ENCODE measurements at regions not wholly inside any gene's neighbourhood (a gene's known extent, or its start where the extent isn't known, plus 50 kb on each side); places are given as distances from the start of the nearest gene placed in this dataset.

DNA sequence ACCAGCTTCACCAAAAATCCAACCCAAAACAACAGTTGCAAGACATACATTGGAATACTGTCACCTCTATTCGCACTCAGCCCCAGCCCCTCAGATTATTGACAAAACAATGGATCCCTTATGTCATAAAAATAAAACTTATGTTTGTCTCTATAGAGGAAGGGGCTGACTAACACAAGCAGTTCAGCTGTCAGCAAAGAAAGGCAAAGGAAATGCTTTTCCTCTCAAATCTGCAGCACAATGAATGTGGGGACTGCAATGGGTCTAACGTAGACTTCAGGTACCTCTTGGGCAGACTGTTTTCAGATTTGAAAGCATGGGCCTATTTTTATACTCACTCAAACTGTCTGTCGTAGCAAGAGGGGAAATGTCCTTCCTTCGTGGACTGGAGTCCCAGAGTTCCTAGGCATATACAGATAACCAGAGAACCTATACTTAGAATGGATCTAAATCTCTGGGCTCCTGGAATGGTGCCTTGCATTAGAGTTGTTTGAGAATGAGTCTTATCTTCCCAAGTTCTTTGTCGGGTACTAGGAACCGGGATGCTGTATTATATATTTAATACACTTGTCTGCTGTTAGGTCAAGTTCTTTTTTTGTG is 307.7 kb upstream of the DDX53 start:
- Histone ChIP-seq H3K4me1 (no peaks in the 10 kb centered on the region), H3K27me3 (replicated peaks; ENCODE audit: control insufficient read depth, insufficient read depth, low read length) (no peaks in the 10 kb centered on the region), H3K36me3 (ENCODE audit: control insufficient read depth, insufficient read depth, low read length) (no peaks in the 10 kb centered on the region), H3K4me3 (ENCODE audit: low read depth, low read length) (no peak overlapping the region), H3K9me3 (no peaks in the 10 kb centered on the region)
- peaks cover 6% of the 10 kb centered on the region for H3K27me3 Mint-ChIP-seq (ENCODE audit: insufficient read depth, unreplicated experiment)
- CTCF ChIA-PET: no interaction called here
- no TSS peak for BruUV-seq (replicated peaks)
- TF ChIP-seq CTCF (IDR thresholded peaks at IDR 0.05; ENCODE audit: insufficient read depth in 1 of 2, low read depth in 1 of 2, low read length in 1 of 2, severe bottlenecking in 1 of 2, unreplicated experiment in 1 of 2): no peak
- no peaks in the 10 kb centered on the region for H3K9me3 Mint-ChIP-seq (ENCODE audit: unreplicated experiment)
- no peak overlapping the region for H3K4me3 Mint-ChIP-seq (ENCODE audit: unreplicated experiment)
- no peaks in the 10 kb centered on the region for H3K4me1 Mint-ChIP-seq (ENCODE audit: low read depth, unreplicated experiment)
- DNase-seq: no peak
- no peaks in the 10 kb centered on the region for H3K36me3 Mint-ChIP-seq (ENCODE audit: insufficient read depth, unreplicated experiment)
- POLR2A ChIA-PET: no interaction called here
- intact Hi-C loops (cut with micrococcal nuclease; ENCODE audit: unreplicated experiment): no loop called here
- no peak overlapping the region for H3K27ac Mint-ChIP-seq (ENCODE audit: unreplicated experiment)

DNA sequence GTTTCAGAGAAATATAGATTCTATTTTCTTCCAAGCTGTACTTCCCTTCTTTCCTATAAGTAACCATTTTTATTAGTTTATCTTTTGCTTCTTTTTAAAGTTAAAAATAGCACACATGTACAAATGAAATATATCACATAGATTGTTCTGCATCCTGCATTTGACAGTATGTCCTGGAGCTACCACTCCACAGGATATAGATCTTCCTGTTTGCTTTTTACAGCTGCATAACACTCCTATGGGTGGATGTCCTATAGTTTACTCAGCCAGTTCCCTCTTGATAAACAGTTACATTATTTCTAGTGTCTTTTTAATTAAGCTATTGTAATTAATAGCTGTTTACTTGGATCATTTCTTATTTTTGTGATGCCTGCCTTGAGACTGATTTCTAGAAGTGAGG is 301.6 kb upstream of the DDX53 start:
- Mint-ChIP-seq H3K27me3 (ENCODE audit: insufficient read depth, unreplicated experiment) (peaks cover 2% of the 10 kb centered on the region), H3K27ac (ENCODE audit: unreplicated experiment) (no peak overlapping the region), H3K4me3 (ENCODE audit: unreplicated experiment) (no peak overlapping the region), H3K9me3 (ENCODE audit: unreplicated experiment) (no peaks in the 10 kb centered on the region), H3K36me3 (ENCODE audit: insufficient read depth, unreplicated experiment) (no peaks in the 10 kb centered on the region), H3K4me1 (ENCODE audit: low read depth, unreplicated experiment) (no peaks in the 10 kb centered on the region)
- Histone ChIP-seq H3K9me3 (no peaks in the 10 kb centered on the region), H3K4me1 (no peaks in the 10 kb centered on the region), H3K27me3 (replicated peaks; ENCODE audit: control insufficient read depth, insufficient read depth, low read length) (no peaks in the 10 kb centered on the region), H3K36me3 (ENCODE audit: control insufficient read depth, insufficient read depth, low read length) (no peaks in the 10 kb centered on the region), H3K4me3 (ENCODE audit: low read depth, low read length) (no peak overlapping the region)
- ChIA-PET CTCF (no interaction called here), POLR2A (no interaction called here)
- no peak for DNase-seq
- no TSS peak for BruUV-seq (replicated peaks)
- intact Hi-C loops (cut with micrococcal nuclease; ENCODE audit: unreplicated experiment): no loop called here
- TF ChIP-seq CTCF (IDR thresholded peaks at IDR 0.05; ENCODE audit: insufficient read depth in 1 of 2, low read depth in 1 of 2, low read length in 1 of 2, severe bottlenecking in 1 of 2, unreplicated experiment in 1 of 2): no peak

- H3K9me3 ChIP-seq: no peaks in the 10 kb centered on the region
- no peaks in the 10 kb centered on the region for H3K4me1 ChIP-seq
- intact Hi-C loops (cut with micrococcal nuclease; ENCODE audit: unreplicated experiment): no loop called here
- no peak overlapping the region for H3K4me3 ChIP-seq (ENCODE audit: low read depth, low read length)
- Mint-ChIP-seq H3K36me3 (ENCODE audit: insufficient read depth, unreplicated experiment) (no peaks in the 10 kb centered on the region), H3K4me3 (ENCODE audit: unreplicated experiment) (no peak overlapping the region), H3K27ac (ENCODE audit: unreplicated experiment) (no peak overlapping the region), H3K27me3 (ENCODE audit: insufficient read depth, unreplicated experiment) (no peaks in the 10 kb centered on the region), H3K4me1 (ENCODE audit: low read depth, unreplicated experiment) (no peaks in the 10 kb centered on the region), H3K9me3 (ENCODE audit: unreplicated experiment) (no peaks in the 10 kb centered on the region)
- H3K27me3 ChIP-seq (replicated peaks; ENCODE audit: control insufficient read depth, insufficient read depth, low read length): no peaks in the 10 kb centered on the region
- no peak for DNase-seq
- TF ChIP-seq CTCF (IDR thresholded peaks at IDR 0.05; ENCODE audit: insufficient read depth in 1 of 2, low read depth in 1 of 2, low read length in 1 of 2, severe bottlenecking in 1 of 2, unreplicated experiment in 1 of 2): no peak
- no peaks in the 10 kb centered on the region for H3K36me3 ChIP-seq (ENCODE audit: control insufficient read depth, insufficient read depth, low read length)
- BruUV-seq (replicated peaks): no TSS peak
- ChIA-PET POLR2A (no interaction called here), CTCF (no interaction called here)
These were observed 300.1 kb upstream of the DDX53 start for GRCh38 chrX:22699581-22700091.

Measured in Caco-2 (cell line).